Liver (tissue), 3 donors: ENCODE measurements at regions not wholly inside any gene's neighbourhood (a gene's known extent, or its start where the extent isn't known, plus 50 kb on each side); places are given as distances from the start of the nearest gene placed in this dataset.

Experiments
- CTCF ChIP-seq: fragments of 150-350 bp; IDR thresholded peaks from 2 replicates; pipeline ENCODE4 v1.5.1; 2017; ENCODE audit warnings: improper control_type of control experiment, low read depth, low read length; ENCODE audit not compliant: missing input control
- HNF4G ChIP-seq: IDR thresholded peaks from 2 replicates; pipeline ENCODE4 v1.6.1; 2016; ENCODE audit warnings: antibody characterized with exemption
- MAX ChIP-seq: IDR thresholded peaks from 2 replicates; pipeline ENCODE4 v1.6.1; 2016; ENCODE audit warnings: antibody characterized with exemption
- SP1 ChIP-seq: IDR thresholded peaks from 2 replicates; pipeline ENCODE4 v1.6.1; 2018; ENCODE audit warnings: antibody characterized with exemption, mild to moderate bottlenecking
- YY1 ChIP-seq: IDR thresholded peaks from 2 replicates; pipeline ENCODE4 v1.6.1; 2016; ENCODE audit warnings: antibody characterized with exemption, mild to moderate bottlenecking
- TF ChIP-seq, protein P1 (sequence below): IDR thresholded peaks from 2 replicates; pipeline ENCODE4 v1.6.1; 2016; ENCODE audit warnings: antibody characterized with exemption, mild to moderate bottlenecking
- donor health status: healthy.
- donor health status: healthy.

DNA sequence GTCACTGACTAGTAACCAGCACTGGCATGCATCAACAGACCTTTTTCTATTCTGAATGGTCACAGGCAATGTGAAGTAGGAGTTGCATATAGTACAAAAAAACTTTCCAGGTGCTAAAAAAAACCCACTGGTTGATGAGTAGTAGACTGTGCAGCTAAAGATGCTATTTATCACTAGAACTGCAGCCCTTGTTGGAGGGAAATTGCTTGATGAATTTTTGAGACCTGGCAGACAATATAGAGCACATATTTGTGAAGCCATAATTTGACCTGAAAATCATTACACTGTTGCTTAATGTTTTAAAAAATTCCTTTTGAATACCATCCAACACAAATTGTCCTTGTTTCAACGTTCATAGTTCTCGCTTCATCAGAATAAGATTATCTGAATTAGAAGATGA is 441.0 kb downstream of the KLF12 start:
- TF ChIP-seq CTCF (no peak), SP1 (no peak), HNF4G (no peak), YY1 (no peak), MAX (no peak)
- TF ChIP-seq, protein P1, sequence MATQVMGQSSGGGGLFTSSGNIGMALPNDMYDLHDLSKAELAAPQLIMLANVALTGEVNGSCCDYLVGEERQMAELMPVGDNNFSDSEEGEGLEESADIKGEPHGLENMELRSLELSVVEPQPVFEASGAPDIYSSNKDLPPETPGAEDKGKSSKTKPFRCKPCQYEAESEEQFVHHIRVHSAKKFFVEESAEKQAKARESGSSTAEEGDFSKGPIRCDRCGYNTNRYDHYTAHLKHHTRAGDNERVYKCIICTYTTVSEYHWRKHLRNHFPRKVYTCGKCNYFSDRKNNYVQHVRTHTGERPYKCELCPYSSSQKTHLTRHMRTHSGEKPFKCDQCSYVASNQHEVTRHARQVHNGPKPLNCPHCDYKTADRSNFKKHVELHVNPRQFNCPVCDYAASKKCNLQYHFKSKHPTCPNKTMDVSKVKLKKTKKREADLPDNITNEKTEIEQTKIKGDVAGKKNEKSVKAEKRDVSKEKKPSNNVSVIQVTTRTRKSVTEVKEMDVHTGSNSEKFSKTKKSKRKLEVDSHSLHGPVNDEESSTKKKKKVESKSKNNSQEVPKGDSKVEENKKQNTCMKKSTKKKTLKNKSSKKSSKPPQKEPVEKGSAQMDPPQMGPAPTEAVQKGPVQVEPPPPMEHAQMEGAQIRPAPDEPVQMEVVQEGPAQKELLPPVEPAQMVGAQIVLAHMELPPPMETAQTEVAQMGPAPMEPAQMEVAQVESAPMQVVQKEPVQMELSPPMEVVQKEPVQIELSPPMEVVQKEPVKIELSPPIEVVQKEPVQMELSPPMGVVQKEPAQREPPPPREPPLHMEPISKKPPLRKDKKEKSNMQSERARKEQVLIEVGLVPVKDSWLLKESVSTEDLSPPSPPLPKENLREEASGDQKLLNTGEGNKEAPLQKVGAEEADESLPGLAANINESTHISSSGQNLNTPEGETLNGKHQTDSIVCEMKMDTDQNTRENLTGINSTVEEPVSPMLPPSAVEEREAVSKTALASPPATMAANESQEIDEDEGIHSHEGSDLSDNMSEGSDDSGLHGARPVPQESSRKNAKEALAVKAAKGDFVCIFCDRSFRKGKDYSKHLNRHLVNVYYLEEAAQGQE, result no peak
